Stomach (tissue), 8 donors: ENCODE measurements at regions not wholly inside any gene's neighbourhood (a gene's known extent, or its start where the extent isn't known, plus 50 kb on each side); places are given as distances from the start of the nearest gene placed in this dataset.

Experiments used
- DNase-seq, 2 donors: peaks; one replicate each; pipeline versions ENCODE4 v3.0.0 to v3.0.0-alpha.2; 2013 to 2019
- H3K27ac ChIP-seq, 5 donors: fragments of 200-600 bp in 4 of 5; sonication (generic) in 4 of 5; one replicate each; pipeline ENCODE4 v1.5.1; 2013 to 2019; ENCODE audit warnings: mild to moderate bottlenecking in 1 of 5, moderate library complexity in 1 of 5
- H3K27me3 ChIP-seq, 3 donors: fragments of 200-600 bp; sonication (generic); one replicate each; pipeline ENCODE4 v1.5.1; 2017 to 2019; ENCODE audit warnings: mixed run types in 1 of 3
- H3K36me3 ChIP-seq, 4 donors: fragments of 200-600 bp; sonication (generic); 1 replicate in 3 of 4; 2 replicates in 1 of 4; pipeline ENCODE4 v1.5.1; 2016 to 2019
- H3K4me1 ChIP-seq, 4 donors: fragments of 200-600 bp; sonication (generic); one replicate each; pipeline ENCODE4 v1.5.1; 2016 to 2019
- H3K4me3 ChIP-seq, 4 donors: fragments of 200-600 bp; sonication (generic) in 3 of 4; one replicate each; pipeline ENCODE4 v1.5.1; 2016 to 2019; ENCODE audit warnings: mild to moderate bottlenecking in 1 of 4
- H3K9me3 ChIP-seq, 4 donors: fragments of 200-600 bp; sonication (generic); one replicate each; pipeline ENCODE4 v1.5.1; 2016 to 2019
- EP300 ChIP-seq: sonication (generic); formaldehyde crosslinking; IDR thresholded peaks from one replicate; pipeline ENCODE4 v1.6.1; 2017; ENCODE audit warnings: antibody characterized with exemption
- POLR2A ChIP-seq, 4 donors: fragments of 450-650 bp; IDR thresholded peaks; one replicate each; pipeline ENCODE4 v1.6.1; 2016; ENCODE audit warnings: antibody characterized with exemption in 4 of 4, control low read depth in 2 of 4, mild to moderate bottlenecking in 1 of 4, moderate library complexity in 1 of 4
- POLR2AphosphoS5 ChIP-seq, 3 donors: sonication (generic); formaldehyde crosslinking; IDR thresholded peaks; one replicate each; pipeline ENCODE4 v1.6.1; 2016; ENCODE audit warnings: antibody characterized with exemption in 3 of 3
- WGBS, 5 donors: extraction: QIAGEN DNeasy Blood & Tissue Kit in 3 of 5; methylation state at CpG; one replicate each; pipeline versions ENCODE4 v1.1.5 to v1.1.7; 2013 to 2018; 5-methylcytosine and 5-hydroxymethylcytosine counted together
- intact Hi-C: fragments of 100-400 bp; cut with DNase I; formaldehyde crosslinking; loops from one replicate; pipeline ENCODE4 v1.15.1; 2023; ENCODE audit warnings: low total_unique reads
- TF ChIP-seq, protein P1 (sequence below), 7 experiments: fragments of 450-650 bp in 4 of 7; fragments of 200-600 bp in 3 of 7; sonication (generic) in 3 of 7; IDR thresholded peaks; one replicate each; pipeline ENCODE4 v1.5.1; 2016 to 2019; ENCODE audit warnings: antibody characterized with exemption in 7 of 7, control low read depth in 2 of 7, mild to moderate bottlenecking in 1 of 7
- donor health status: healthy with polysubstance abuse.
- donor health status: Bipolar disorder and iron deficiency.
- donor health status: healthy.

DNA sequence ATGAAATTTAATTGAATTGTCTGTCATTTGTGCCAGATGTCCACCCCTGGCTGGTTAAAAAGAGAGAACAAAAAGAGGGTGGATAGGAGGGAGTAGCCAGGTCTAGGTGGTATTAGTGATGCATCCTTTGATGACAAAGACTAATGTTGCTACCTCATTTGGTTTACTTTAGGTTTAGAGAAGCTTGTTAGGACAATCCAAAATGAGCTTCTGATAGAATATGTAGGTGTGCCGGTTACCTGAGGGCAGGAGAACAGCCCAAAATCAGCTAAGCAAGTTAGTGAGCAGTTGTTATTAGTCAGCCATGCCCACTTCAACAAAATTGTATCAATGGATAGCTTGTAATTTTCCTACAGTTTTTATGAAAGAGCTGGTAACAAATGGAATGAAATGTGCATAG, 61.4 kb upstream of the PTGS2 start:
- Histone ChIP-seq H3K4me1 (no peaks in the 10 kb centered on the region), H3K27ac (no peak overlapping the region), H3K9me3 (no peaks in the 10 kb centered on the region), H3K36me3 (no peaks in the 10 kb centered on the region), H3K4me3 (no peak overlapping the region), H3K27me3 (no peaks in the 10 kb centered on the region)
- TF ChIP-seq, protein P1, sequence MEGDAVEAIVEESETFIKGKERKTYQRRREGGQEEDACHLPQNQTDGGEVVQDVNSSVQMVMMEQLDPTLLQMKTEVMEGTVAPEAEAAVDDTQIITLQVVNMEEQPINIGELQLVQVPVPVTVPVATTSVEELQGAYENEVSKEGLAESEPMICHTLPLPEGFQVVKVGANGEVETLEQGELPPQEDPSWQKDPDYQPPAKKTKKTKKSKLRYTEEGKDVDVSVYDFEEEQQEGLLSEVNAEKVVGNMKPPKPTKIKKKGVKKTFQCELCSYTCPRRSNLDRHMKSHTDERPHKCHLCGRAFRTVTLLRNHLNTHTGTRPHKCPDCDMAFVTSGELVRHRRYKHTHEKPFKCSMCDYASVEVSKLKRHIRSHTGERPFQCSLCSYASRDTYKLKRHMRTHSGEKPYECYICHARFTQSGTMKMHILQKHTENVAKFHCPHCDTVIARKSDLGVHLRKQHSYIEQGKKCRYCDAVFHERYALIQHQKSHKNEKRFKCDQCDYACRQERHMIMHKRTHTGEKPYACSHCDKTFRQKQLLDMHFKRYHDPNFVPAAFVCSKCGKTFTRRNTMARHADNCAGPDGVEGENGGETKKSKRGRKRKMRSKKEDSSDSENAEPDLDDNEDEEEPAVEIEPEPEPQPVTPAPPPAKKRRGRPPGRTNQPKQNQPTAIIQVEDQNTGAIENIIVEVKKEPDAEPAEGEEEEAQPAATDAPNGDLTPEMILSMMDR (IDR thresholded peaks at IDR 0.05): no peak
- TF ChIP-seq POLR2A (IDR thresholded peaks at IDR 0.05) (no peak), POLR2AphosphoS5 (IDR thresholded peaks at IDR 0.05) (no peak), EP300 (no peak)
- intact Hi-C loops: no loop called here
- 72 to 96% (median 86%) methylated on average over 1 of the region's 1 CpG for WGBS, 5 donors
- no peak for DNase-seq

GRCh38 chr1:186740324-186740723, 60.1 kb upstream of the PTGS2 start:
- intact Hi-C loops: no loop called here
- Histone ChIP-seq H3K27me3 (no peaks in the 10 kb centered on the region), H3K36me3 (no peaks in the 10 kb centered on the region), H3K9me3 (no peaks in the 10 kb centered on the region), H3K27ac (no peak overlapping the region), H3K4me3 (no peak overlapping the region), H3K4me1 (no peaks in the 10 kb centered on the region)
- TF ChIP-seq POLR2A (IDR thresholded peaks at IDR 0.05): no peak
- TF ChIP-seq, protein P1 (IDR thresholded peaks at IDR 0.05): no peak
- no peak for TF ChIP-seq POLR2AphosphoS5 (IDR thresholded peaks at IDR 0.05)
- no peak for TF ChIP-seq EP300
- no peak for DNase-seq
- 86 to 94% (median 88%) methylated on average over 2 of the region's 2 CpGs for WGBS, 5 donors

GRCh38 chr1:186739515-186739914, 59.3 kb upstream of the PTGS2 start:
- 88 to 96% (median 90%) methylated on average over 4 of the region's 4 CpGs for WGBS, 5 donors

DNA sequence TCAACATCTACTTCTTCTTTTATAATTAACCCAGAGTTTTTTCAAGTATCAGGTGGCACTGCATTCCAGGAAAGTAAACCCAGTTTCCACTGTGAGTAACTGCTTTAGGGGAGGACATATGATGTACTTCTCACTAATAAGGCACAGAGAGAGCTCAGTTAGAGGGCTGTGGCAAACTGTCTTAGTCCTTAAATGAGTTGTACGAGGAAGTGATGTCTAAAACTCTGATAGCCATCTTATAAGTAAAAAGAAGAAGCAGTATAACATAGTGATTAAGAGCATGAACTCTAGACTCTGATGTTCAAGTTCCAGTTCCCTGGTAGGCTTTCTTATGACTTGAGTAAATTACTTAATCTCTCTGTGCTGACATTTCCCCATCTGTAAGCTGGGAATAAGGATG, 58.7 kb upstream of the PTGS2 start:
- no peak for TF ChIP-seq POLR2A (IDR thresholded peaks at IDR 0.05)
- TF ChIP-seq, protein P1 (IDR thresholded peaks at IDR 0.05): no peak
- no peak for TF ChIP-seq EP300
- TF ChIP-seq POLR2AphosphoS5 (IDR thresholded peaks at IDR 0.05): no peak
- WGBS, 5 donors: 32 to 55% (median 51%) methylated on average over 1 of the region's 1 CpG
- Histone ChIP-seq H3K36me3 (no peaks in the 10 kb centered on the region), H3K9me3 (no peaks in the 10 kb centered on the region), H3K27me3 (no peaks in the 10 kb centered on the region), H3K4me3 (no peak overlapping the region), H3K4me1 (no peaks in the 10 kb centered on the region), H3K27ac (no peak overlapping the region)
- intact Hi-C loops: no loop called here
- peak in 1 of 2 donors; percentile 6 for DNase-seq

More at GRCh38 chr1:186739515-186739914, 59.3 kb upstream of the PTGS2 start:
- no peaks in the 10 kb centered on the region for H3K27me3 ChIP-seq
- H3K27ac ChIP-seq: no peak overlapping the region
- no peak overlapping the region for H3K4me3 ChIP-seq
- H3K9me3 ChIP-seq: no peaks in the 10 kb centered on the region
- intact Hi-C loops: no loop called here
- DNase-seq: no peak
- H3K36me3 ChIP-seq: no peaks in the 10 kb centered on the region
- TF ChIP-seq EP300: no peak
- TF ChIP-seq POLR2AphosphoS5 (IDR thresholded peaks at IDR 0.05): no peak
- TF ChIP-seq, protein P1 (IDR thresholded peaks at IDR 0.05): no peak
- TF ChIP-seq POLR2A (IDR thresholded peaks at IDR 0.05): no peak
- no peaks in the 10 kb centered on the region for H3K4me1 ChIP-seq
